Hypothalamus (tissue), 51 donors: ENCODE measurements at regions not wholly inside any gene's neighbourhood (a gene's known extent, or its start where the extent isn't known, plus 50 kb on each side); places are given as distances from the start of the nearest gene placed in this dataset.
"Not testable (repeated sequence)": the region's sequence is repeated elsewhere in the genome, so short reads cannot be mapped to it uniquely, and the experiment has no call there.

Source experiments
- DNase-seq, 51 donors: peaks; one replicate each; lab custom pipeline; 2025; lab: John Stamatoyannopoulos, UW

DNA sequence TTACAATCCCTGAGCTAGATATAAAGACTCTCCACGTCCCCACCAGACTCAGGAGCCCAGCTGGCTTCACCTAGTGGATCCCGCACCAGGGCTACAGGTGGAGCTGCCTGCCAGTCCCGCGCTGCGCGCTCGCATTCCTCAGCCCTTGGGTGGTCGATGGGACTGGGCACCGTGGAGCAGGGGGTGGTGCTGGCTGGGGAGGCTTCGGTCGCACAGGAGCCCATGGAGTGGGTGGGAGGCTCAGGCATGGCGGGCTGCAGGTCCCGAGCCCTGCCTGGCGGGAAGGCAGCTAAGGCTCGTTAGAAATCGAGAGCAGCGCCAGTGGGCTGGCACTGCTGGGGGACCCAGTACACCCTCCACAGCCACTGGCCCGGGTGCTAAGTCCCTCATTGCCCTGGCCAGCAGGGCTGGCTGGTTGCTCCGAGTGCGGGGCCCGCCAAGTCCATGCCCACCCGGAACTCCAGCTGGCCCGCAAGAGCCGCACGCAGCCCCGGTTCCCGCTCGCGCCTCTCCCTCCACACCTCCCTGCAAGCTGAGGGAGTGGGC lies 423.7 kb downstream of the OLFM4 start:
- not testable (repeated sequence) for DNase-seq

DNA sequence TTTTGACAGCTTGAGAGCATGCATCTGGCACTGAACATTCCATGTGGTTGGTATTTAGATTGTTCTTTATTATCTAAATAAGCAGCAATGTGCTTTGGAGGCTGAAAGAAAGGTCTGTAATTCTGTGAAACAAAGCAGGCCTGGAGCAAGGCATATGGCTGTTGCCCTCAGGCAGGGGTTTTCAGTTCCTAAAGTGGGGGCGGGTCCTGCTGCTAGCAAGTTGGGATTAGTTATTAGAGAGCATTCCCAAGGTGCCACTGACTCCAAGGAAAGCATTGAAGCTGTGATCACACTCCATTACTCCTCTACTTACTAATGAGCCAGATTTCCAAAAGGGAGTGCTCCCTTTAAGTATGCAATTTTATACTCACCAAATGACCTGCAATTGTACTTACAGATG lies 432.2 kb downstream of the OLFM4 start:
- no peak for DNase-seq

DNA sequence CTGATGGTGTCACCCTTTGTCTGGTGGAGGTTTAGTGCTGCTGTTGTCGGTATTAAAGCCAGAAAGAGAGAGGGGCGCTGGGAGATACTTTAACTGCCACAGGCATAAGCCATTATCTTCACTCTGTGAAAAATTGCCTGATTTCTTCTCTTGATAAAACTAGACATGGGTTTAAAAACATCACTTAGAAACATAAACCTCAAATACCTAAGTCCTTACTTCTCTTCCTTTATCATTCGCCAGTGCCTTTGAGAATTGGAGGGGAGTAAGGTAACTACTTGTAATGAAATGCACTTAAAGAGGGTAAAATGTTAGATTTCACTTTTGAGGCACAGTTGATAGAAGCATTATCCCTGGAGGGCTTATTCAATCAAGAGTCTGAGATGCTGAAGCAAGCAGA lies 434.5 kb downstream of the OLFM4 start:
- no peak for DNase-seq

DNA sequence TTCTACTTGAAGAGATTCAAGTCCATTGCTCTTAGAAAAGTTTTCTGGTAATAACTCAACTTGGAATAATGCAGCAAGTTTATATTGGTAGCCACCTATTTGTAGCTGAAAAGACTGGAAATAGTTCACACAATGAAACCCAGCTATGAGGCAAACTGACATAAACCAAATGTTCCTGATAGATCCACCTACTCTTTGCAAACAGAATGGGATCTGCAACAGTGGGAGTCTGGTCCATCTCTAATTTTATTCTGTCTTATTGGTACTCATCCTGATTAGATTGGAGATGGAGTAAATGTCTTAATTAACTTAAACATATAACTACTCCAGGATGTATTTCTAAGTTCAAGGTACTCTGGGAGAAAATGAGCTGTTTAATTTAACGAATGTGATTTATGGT lies 438.0 kb downstream of the OLFM4 start:
- no peak for DNase-seq

DNA sequence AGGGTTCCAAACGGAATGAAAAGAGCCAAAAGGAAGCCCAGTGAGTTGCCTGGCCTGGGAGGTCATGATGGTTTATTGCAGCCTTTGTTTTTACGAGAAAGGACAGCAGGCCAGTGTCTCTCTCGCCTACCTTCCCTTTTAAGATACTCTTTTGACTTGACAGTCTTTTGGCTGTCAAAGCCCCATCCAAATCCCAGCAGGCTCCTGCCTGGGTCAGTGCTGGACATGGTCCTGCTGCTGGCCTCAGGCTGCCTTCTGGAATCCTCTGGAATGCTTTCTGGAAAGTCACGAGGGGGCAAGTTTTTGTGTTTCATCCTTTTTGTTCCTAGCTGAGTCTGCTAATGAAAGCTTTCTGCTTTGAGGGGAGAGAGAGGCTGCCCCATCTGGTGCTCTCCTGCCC lies 444.8 kb downstream of the OLFM4 start:
- DNase-seq: no peak

DNA sequence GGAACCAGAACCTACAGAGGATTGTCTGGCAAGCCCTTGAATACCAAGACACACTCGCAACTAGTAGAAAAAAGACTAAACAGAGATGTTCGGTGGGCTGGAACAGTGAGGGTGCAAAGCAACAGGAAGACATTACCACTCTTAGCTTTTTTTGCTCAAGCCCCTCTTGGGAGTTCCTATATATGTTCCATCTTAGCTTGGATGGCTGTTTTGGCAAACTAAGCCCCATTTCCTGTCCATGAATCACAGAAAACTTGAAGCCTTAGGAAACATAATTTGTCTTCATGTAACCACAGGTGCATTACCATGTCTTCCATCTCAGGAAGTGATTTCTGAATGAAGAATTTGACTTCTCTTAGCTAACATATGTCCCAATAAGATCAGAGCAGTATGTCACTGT lies 446.3 kb downstream of the OLFM4 start:
- no peak for DNase-seq

DNA sequence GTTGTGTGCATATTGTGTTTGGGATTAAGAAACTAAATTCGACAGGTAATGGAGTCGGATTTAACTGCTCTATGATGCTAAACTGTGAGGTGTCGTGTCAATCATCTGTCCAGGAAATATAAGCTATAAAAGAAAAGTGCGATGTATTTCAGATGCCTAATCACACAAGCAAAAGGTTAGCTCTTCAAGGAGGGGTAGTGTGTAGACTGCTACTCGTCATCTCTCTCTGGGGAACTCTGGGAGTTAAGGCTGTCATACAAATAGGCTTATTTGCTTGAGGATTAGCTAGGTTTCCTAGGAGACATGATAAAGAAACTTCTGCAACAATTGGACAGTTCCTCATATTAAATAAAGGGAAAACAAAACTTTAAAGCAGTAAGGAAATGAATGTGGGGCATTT lies 462.1 kb downstream of the OLFM4 start:
- DNase-seq: no peak

DNA sequence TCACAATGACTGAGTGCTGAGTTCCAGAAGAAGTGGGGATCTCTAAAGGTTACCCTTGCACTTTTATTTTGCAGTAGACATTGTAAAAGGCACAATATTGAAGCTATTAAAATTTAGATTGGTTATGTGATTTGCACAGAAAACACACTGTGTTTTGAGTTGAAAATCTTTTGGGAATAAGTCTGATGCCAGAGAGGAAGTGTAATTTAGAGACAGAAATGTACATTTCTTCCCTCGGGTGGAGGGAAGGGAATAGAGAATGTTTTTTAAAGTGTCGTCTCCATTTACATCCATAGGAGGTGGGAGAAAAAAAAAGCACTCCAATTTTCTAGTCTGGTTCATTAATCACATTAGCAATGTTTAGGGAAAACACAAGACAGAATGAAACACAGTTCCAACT lies 465.8 kb downstream of the OLFM4 start:
- no peak for DNase-seq

DNA sequence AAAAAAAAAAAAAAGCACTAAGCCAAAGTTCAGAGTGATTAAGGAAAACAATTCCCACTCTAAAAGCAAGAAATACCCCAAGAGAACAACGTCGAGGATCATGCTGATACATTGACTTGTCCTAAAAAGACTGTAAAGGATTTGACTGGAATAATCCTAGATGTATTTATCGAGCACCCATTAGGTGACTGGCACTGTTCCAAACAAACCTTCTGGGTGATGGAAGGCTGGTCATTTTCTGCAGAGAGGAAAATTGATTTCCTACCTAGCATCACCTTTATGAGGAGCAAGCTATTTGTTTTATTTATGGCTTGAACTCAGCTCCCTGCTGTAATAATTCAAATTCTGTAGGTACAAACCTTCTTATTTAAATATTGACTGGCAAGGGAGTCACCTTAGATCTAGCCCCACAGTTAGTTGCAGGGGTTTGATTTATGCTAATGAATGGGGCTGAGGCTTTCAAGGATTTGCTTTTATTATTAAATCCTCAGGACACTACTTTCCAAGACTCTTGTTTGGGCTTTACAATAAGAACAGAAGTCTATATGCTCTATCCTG lies 471.0 kb downstream of the OLFM4 start:
- DNase-seq: no peak

DNA sequence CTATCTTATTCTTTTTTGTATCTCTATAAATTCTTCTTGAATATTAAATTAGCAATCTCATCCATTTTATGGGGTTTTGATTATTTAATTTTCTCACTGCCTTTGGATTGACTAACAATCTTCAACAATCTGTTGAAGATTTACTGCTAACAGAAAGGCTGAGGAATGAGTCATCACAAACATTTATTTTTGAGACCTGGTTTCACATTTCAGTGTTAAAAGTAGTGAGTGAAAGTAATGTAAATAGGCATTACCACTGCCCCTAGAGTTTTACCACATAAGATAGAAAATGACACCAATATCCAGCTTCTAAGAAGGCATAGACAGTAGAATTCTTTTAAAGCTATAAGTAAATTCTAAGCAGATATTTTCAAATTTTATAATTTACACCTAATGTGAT lies 472.8 kb downstream of the OLFM4 start:
- no peak for DNase-seq

- no peak for DNase-seq
Measured at GRCh38 chr13:53507741-53508140, 479.1 kb downstream of the OLFM4 start.

GRCh38 chr13:53512635-53513034 lies 484.0 kb downstream of the OLFM4 start:
- no peak for DNase-seq

DNA sequence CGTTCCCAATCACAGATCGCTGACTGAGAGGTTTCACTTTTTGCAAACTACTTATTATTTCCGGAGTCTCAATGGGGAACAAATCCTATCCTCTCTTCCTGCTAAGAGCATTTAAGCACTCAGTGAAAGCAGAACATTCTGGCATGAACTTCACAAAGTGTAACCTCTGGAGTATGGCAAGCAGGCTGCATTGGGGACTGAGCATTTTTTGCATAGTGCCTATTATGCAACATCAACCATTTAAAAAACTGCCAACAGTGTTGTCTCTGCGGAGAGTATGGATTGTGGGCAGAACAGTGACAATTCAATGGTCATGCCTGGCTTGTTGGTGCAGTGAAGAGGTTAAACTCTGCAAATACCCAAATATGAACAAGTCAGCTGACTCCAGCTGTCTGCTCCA lies 484.6 kb downstream of the OLFM4 start:
- DNase-seq: peak in 1 of 51 donors; percentile 20

- no peak for DNase-seq
Measured at GRCh38 chr13:53520132-53520531, 491.5 kb downstream of the OLFM4 start.

GRCh38 chr13:53522034-53522433 lies 493.4 kb downstream of the OLFM4 start:
- DNase-seq: no peak

- no peak for DNase-seq
Measured at GRCh38 chr13:53537586-53537985, 509.0 kb downstream of the OLFM4 start.

- no peak for DNase-seq
Measured at GRCh38 chr13:53545340-53545941, 516.8 kb downstream of the OLFM4 start.

- no peak for DNase-seq
Measured at GRCh38 chr13:53560556-53560955, 531.9 kb downstream of the OLFM4 start.

- DNase-seq: no peak
Measured at GRCh38 chr13:53562419-53562818, 533.8 kb downstream of the OLFM4 start.

- no peak for DNase-seq
Measured at GRCh38 chr13:53568491-53568890, 539.9 kb downstream of the OLFM4 start.

- DNase-seq: no peak
Measured at GRCh38 chr13:53569453-53569852, 540.8 kb downstream of the OLFM4 start.

GRCh38 chr13:53601113-53601512 lies 572.5 kb downstream of the OLFM4 start:
- no peak for DNase-seq

DNA sequence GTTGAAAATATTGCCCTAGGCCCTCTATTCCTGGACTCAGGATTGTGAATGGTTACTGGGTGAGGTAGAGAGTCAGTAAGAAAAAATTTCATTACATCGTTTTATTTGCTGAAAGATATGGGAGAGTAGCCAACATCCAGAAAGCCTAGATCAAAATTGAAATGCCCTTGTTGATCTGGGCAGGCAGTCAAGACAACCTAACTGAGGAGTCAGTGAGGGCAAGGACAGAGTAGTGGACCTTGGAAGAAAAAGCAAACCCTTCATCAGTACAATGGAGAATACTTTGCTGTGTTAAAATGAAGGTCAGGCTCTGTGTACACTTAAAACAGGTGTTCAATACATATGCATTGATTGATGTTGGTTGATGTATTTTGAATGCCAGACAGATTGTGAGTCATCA lies 576.7 kb downstream of the OLFM4 start:
- no peak for DNase-seq
